ENCODE measurements at regions not wholly inside any gene's neighbourhood (a gene's known extent, or its start where the extent isn't known, plus 50 kb on each side); places are given as distances from the start of the nearest gene placed in this dataset.
"Not testable (repeated sequence)": the region's sequence is repeated elsewhere in the genome, so short reads cannot be mapped to it uniquely, and the experiment has no call there.

DNA sequence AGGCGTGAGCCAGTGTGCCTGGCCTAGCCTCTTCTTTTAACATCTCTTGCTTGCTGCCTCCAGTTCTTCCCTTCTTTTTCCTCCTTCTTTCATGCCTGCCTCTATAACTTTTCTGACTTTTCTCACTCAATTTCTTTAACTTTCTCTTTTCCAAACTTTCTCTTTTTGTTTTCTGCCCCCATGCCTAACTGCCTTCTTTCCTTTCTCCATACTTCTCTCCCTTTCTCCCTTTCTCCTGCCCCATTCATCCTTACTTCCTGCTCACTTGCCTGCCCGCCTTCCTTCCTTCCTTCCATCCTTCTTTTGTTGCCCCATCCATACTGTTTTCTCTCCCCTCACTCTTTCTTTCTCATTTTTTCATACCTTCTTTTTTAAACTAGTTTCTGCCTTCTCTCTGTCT, 105.2 kb downstream of the RBMX2 start:
- TF ChIP-seq POLR2A (IDR thresholded peaks at IDR 0.05) (no peak), POLR2AphosphoS5 (IDR thresholded peaks at IDR 0.05) (no peak), EP300 (IDR thresholded peaks at IDR 0.05) (no peak)
- TF ChIP-seq, protein P1, sequence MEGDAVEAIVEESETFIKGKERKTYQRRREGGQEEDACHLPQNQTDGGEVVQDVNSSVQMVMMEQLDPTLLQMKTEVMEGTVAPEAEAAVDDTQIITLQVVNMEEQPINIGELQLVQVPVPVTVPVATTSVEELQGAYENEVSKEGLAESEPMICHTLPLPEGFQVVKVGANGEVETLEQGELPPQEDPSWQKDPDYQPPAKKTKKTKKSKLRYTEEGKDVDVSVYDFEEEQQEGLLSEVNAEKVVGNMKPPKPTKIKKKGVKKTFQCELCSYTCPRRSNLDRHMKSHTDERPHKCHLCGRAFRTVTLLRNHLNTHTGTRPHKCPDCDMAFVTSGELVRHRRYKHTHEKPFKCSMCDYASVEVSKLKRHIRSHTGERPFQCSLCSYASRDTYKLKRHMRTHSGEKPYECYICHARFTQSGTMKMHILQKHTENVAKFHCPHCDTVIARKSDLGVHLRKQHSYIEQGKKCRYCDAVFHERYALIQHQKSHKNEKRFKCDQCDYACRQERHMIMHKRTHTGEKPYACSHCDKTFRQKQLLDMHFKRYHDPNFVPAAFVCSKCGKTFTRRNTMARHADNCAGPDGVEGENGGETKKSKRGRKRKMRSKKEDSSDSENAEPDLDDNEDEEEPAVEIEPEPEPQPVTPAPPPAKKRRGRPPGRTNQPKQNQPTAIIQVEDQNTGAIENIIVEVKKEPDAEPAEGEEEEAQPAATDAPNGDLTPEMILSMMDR (IDR thresholded peaks at IDR 0.05): no peak
- intact Hi-C loops (cut with DNase I; ENCODE audit: low total_unique reads): no loop called here
- no peaks in the 10 kb centered on the region for H3K9me3 ChIP-seq
- H3K27ac ChIP-seq: no peak overlapping the region
- whole genome bisulfite sequencing, 5 donors: 63 to 86% (median 81%) methylated on average over 2 of the region's 2 CpGs
- no peaks in the 10 kb centered on the region for H3K27me3 ChIP-seq
- DNase-seq: no peak
- H3K36me3 ChIP-seq: no peaks in the 10 kb centered on the region
- H3K4me3 ChIP-seq: no peak overlapping the region
- no peaks in the 10 kb centered on the region for H3K4me1 ChIP-seq

DNA sequence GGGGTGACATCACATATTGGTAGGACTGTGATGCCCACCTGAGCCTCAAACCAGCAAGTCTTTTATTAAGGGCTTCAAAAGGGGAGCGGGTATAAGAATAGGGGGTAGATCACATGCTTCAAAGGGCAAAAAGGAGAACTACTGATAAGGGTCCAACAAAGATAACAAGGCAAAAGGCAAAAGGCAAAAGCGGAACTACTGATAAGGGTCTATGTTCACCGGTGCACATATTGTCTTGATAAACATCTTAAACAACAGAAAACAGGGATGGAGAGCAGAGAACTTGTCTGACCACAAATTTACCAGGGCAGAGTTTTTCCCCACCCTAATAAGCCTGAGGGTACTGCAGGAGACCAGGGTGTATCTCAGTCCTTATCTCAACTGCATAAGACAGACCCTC, 110.7 kb downstream of the RBMX2 start:
- H3K9me3 ChIP-seq: peaks cover 0 to 12% (median 2%) of the 10 kb centered on the region in 4 donors
- 29 to 63% (median 41%) methylated on average over 3 of the region's 3 CpGs for WGBS, 5 donors
- H3K27ac ChIP-seq; H3K4me1 ChIP-seq; DNase-seq; intact Hi-C loops (cut with DNase I; ENCODE audit: low total_unique reads); H3K4me3 ChIP-seq; H3K27me3 ChIP-seq; H3K36me3 ChIP-seq: not testable (repeated sequence)

DNA sequence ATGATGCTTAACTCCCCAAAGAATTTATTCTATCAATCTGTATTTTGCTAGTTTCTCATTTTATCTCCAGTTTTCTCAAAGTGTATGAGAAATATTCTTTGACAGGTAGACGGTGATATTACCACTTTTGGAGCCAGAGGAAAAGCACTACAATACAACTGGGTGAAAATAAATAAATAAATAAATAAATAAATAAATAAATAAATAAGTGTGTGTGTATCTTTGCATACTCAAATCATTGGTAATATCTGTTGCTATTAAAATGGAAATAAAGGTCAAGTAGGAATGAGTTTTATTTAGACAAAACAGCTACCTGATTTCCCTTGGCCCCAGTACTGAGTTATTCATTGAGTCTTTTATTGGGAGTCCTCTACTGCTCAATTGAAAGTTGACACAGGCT, 114.3 kb downstream of the RBMX2 start:
- TF ChIP-seq, protein P1 (IDR thresholded peaks at IDR 0.05): no peak
- TF ChIP-seq POLR2AphosphoS5 (IDR thresholded peaks at IDR 0.05) (no peak), POLR2A (IDR thresholded peaks at IDR 0.05) (no peak), EP300 (IDR thresholded peaks at IDR 0.05) (no peak)
- Histone ChIP-seq H3K27ac (no peak overlapping the region), H3K4me1 (no peaks in the 10 kb centered on the region), H3K4me3 (no peak overlapping the region), H3K27me3 (no peaks in the 10 kb centered on the region), H3K36me3 (no peaks in the 10 kb centered on the region), H3K9me3 (peaks cover 0 to 12% (median 2%) of the 10 kb centered on the region in 4 donors)
- WGBS, 5 donors: 71 to 92% (median 82%) methylated on average over 1 of the region's 1 CpG
- DNase-seq: no peak
- intact Hi-C loops (cut with DNase I; ENCODE audit: low total_unique reads): no loop called here

DNA sequence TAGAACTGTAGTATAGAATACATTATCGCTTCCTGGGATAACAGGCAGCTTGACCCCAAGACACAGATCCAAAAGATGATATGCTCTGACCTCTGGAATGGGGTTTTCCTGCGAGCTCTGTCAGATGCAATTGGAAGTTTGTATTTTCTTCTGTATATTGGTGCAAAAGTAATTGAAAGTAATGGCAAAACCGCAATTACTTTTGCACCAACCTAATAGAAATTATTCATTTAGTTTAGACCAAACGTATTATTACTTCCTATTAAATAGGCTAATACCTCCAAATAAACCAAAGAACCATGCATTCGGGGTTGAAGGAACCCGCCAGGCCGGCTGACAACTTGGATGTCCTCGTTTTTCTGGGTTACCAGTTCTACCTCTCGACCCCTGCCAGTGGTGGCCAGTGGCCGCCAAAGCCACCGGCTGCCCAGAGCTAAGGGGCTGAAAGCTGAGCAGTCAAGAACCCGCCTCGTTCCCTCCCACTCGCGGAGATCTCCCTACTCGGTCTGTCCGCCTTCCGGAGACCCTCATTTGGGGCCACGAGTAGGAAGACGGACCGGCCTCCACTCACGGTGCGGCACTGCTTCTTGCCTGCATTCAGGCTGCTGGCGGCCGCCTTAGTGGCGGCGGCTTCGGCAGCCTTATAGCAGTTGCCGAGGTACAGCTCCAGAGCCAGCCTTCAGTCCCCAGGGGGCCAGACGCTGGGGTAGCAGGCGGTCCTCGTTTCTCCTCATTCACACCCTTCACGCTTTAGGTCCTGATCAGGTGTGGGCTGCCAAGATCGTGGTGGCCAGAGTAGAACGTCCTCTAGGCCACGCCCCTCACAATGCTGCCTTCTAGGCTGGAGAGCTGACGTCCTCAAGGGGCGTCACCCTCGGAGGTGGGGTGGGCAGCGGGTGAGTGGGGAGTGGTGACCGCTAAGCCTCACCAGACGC, 121.9 kb downstream of the RBMX2 start:
- Histone ChIP-seq H3K4me1 (no peaks in the 10 kb centered on the region), H3K27ac (no peak overlapping the region), H3K36me3 (no peaks in the 10 kb centered on the region), H3K9me3 (no peaks in the 10 kb centered on the region), H3K4me3 (peak overlapping the region; percentile 31 to 44 (median 37)), H3K27me3 (no peaks in the 10 kb centered on the region)
- DNase-seq: peak; percentile 46 to 75
- TF ChIP-seq POLR2A (IDR thresholded peaks at IDR 0.05): no peak
- no peak for TF ChIP-seq POLR2AphosphoS5 (IDR thresholded peaks at IDR 0.05)
- WGBS, 5 donors: 15 to 41% (median 29%) methylated on average over 13 to 42 of the region's 42 CpGs
- intact Hi-C loops (cut with DNase I; ENCODE audit: low total_unique reads): no loop called here

DNA sequence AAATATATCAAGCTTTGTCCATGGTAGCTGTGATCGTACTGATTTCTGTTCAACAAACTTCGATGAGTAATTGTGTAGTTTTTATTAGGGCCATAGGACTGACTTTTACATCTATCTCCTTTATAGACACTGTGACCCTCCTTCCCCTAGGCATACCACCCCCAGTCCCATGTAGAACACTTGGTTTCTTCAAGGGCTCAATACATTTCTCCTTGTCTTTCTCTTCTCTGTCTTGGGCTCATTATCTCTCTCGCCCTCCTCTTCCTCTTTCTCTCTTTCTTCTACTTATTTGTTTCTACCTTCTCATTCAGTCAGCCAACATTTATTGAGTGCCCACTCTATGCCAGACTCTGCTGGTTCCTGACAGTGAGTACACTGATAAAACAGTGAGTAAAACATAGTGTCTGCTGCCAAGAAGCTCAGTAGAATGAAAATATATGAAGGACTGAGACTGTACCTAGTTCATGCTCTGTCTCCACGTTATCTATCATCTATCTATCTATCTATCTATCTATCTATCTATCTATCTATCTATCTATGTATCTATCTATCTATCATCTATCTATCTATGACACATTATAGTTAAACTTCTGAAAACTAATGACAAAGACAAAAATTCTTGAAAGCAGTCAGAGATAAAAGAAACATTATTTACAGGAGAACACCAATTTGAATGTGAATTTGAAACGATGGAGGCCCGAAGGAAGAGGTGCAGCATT, 122.8 kb downstream of the RBMX2 start:
- Histone ChIP-seq H3K4me1 (no peaks in the 10 kb centered on the region), H3K27me3 (peaks cover 0 to 3% (median 0%) of the 10 kb centered on the region in 3 donors), H3K36me3 (no peaks in the 10 kb centered on the region), H3K9me3 (no peaks in the 10 kb centered on the region), H3K4me3 (peak overlapping the region in 2 of 4 donors; percentile 41 to 44), H3K27ac (no peak overlapping the region)
- WGBS, 5 donors: 71 to 79% (median 73%) methylated on average over 6 of the region's 6 CpGs
- TF ChIP-seq POLR2AphosphoS5 (IDR thresholded peaks at IDR 0.05) (no peak), EP300 (IDR thresholded peaks at IDR 0.05) (no peak), POLR2A (IDR thresholded peaks at IDR 0.05) (no peak)
- TF ChIP-seq, protein P1 (IDR thresholded peaks at IDR 0.05): no peak
- DNase-seq: no peak
- intact Hi-C loops (cut with DNase I; ENCODE audit: low total_unique reads): no loop called here

Measured in stomach (tissue), 8 donors.